ENCODE measurements at regions not wholly inside any gene's neighbourhood (a gene's known extent, or its start where the extent isn't known, plus 50 kb on each side); places are given as distances from the start of the nearest gene placed in this dataset.

DNA sequence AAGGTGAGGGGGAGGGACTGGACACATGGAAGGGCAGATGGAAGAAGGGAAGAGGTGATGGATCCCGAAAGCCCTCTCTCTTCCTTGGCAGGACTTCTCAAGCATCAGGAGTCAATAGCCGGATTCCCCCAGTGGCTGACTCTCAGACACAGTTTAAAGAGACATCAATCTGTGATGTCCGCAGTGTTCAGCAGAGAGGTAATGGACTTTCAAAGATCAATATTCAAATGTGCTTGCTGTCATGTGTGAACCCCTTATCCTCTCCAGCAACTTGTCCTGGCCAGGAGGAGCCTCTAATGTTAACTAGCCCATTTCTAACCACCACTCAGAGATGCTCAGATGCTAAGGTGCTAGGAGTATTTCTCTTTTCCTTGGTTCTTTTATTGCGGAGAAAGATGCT is 392.2 kb downstream of the IRX1 start:
- TF ChIP-seq, protein P1, sequence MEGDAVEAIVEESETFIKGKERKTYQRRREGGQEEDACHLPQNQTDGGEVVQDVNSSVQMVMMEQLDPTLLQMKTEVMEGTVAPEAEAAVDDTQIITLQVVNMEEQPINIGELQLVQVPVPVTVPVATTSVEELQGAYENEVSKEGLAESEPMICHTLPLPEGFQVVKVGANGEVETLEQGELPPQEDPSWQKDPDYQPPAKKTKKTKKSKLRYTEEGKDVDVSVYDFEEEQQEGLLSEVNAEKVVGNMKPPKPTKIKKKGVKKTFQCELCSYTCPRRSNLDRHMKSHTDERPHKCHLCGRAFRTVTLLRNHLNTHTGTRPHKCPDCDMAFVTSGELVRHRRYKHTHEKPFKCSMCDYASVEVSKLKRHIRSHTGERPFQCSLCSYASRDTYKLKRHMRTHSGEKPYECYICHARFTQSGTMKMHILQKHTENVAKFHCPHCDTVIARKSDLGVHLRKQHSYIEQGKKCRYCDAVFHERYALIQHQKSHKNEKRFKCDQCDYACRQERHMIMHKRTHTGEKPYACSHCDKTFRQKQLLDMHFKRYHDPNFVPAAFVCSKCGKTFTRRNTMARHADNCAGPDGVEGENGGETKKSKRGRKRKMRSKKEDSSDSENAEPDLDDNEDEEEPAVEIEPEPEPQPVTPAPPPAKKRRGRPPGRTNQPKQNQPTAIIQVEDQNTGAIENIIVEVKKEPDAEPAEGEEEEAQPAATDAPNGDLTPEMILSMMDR (IDR thresholded peaks at IDR 0.05), result no peak
- TF ChIP-seq ZFX (IDR thresholded peaks at IDR 0.05; ENCODE audit: borderline replicate concordance), result no peak

Data from 22Rv1 (cell line).